Subcutaneous abdominal adipose tissue (tissue), 5 donors: ENCODE measurements at regions not wholly inside any gene's neighbourhood (a gene's known extent, or its start where the extent isn't known, plus 50 kb on each side); places are given as distances from the start of the nearest gene placed in this dataset.

ENCODE experiments used
- H3K27ac ChIP-seq: one replicate; pipeline ENCODE4 v1.7.0; 2013; ENCODE audit warnings: low read depth, mild to moderate bottlenecking, inconsistent platforms, low read length, moderate library complexity
- H3K27me3 ChIP-seq, 5 donors: one replicate each; pipeline ENCODE4 v1.7.0; 2013; ENCODE audit warnings: low read length in 5 of 5, inconsistent platforms in 1 of 5; ENCODE audit not compliant: control insufficient read depth in 5 of 5, insufficient read depth in 4 of 5
- H3K36me3 ChIP-seq, 5 donors: one replicate each; pipeline ENCODE4 v1.7.0; 2013; ENCODE audit warnings: low read length in 5 of 5; ENCODE audit not compliant: control insufficient read depth in 5 of 5, insufficient read depth in 5 of 5
- H3K4me1 ChIP-seq, 5 donors: one replicate each; pipeline ENCODE4 v1.7.0; 2013; ENCODE audit warnings: low read length in 5 of 5, mild to moderate bottlenecking in 3 of 5, moderate library complexity in 1 of 5; ENCODE audit not compliant: control insufficient read depth in 5 of 5, insufficient read depth in 5 of 5
- H3K4me3 ChIP-seq, 5 donors: one replicate each; pipeline ENCODE4 v1.7.0; 2013; ENCODE audit warnings: low read length in 5 of 5, low read depth in 1 of 5
- H3K9ac ChIP-seq, 5 donors: one replicate each; pipeline ENCODE4 v1.7.0; 2013; ENCODE audit warnings: low read length in 5 of 5, mild to moderate bottlenecking in 4 of 5, moderate library complexity in 3 of 5
- H3K9me3 ChIP-seq, 5 donors: one replicate each; pipeline ENCODE4 v1.7.0; 2013; ENCODE audit warnings: low read length in 5 of 5; ENCODE audit not compliant: control insufficient read depth in 5 of 5
- donor health status: healthy.
- donor health status: healthy.
- donor health status: healthy.
- donor health status: healthy.
- donor health status: healthy.

GRCh38 chr5:135229122-135229521 is 169.9 kb downstream of the MACROH2A1 start:
- Histone ChIP-seq H3K27ac (no peak overlapping the region), H3K9me3 (peaks cover 0 to 4% (median 0%) of the 10 kb centered on the region in 5 donors), H3K36me3 (no peaks in the 10 kb centered on the region), H3K4me3 (no peak overlapping the region), H3K9ac (no peak overlapping the region), H3K4me1 (peaks cover 5 to 56% (median 48%) of the 10 kb centered on the region in 5 donors), H3K27me3 (no peaks in the 10 kb centered on the region)

GRCh38 chr5:135228222-135228621 is 170.8 kb downstream of the MACROH2A1 start:
- Histone ChIP-seq H3K27ac (no peak overlapping the region), H3K4me3 (no peak overlapping the region), H3K27me3 (no peaks in the 10 kb centered on the region), H3K9me3 (peaks cover 0 to 4% (median 0%) of the 10 kb centered on the region in 5 donors), H3K4me1 (peaks cover 3 to 48% (median 44%) of the 10 kb centered on the region in 5 donors), H3K9ac (no peak overlapping the region), H3K36me3 (no peaks in the 10 kb centered on the region)

- peaks cover 3 to 45% (median 38%) of the 10 kb centered on the region in 5 donors for H3K4me1 ChIP-seq
- H3K9me3 ChIP-seq: peaks cover 0 to 4% (median 0%) of the 10 kb centered on the region in 5 donors
- H3K27me3 ChIP-seq: no peaks in the 10 kb centered on the region
- no peaks in the 10 kb centered on the region for H3K36me3 ChIP-seq
- no peak overlapping the region for H3K4me3 ChIP-seq
- no peak overlapping the region for H3K27ac ChIP-seq
- no peak overlapping the region for H3K9ac ChIP-seq
These were observed 171.7 kb downstream of the MACROH2A1 start for GRCh38 chr5:135227064-135228022.

GRCh38 chr5:135225856-135226560 is 173.0 kb downstream of the MACROH2A1 start:
- Histone ChIP-seq H3K27me3 (no peaks in the 10 kb centered on the region), H3K36me3 (no peaks in the 10 kb centered on the region), H3K27ac (peak overlapping the region; percentile 14), H3K9ac (no peak overlapping the region), H3K4me3 (no peak overlapping the region), H3K4me1 (peaks cover 3 to 46% (median 37%) of the 10 kb centered on the region in 5 donors), H3K9me3 (peaks cover 0 to 4% (median 0%) of the 10 kb centered on the region in 5 donors)

- Histone ChIP-seq H3K4me3 (no peak overlapping the region), H3K36me3 (no peaks in the 10 kb centered on the region), H3K9me3 (no peaks in the 10 kb centered on the region), H3K27ac (no peak overlapping the region), H3K4me1 (peaks cover 10 to 31% (median 19%) of the 10 kb centered on the region in 5 donors), H3K27me3 (no peaks in the 10 kb centered on the region), H3K9ac (no peak overlapping the region)
These were observed 175.0 kb downstream of the MACROH2A1 start for GRCh38 chr5:135223891-135224625.

- no peak overlapping the region for H3K4me3 ChIP-seq
- H3K27ac ChIP-seq: no peak overlapping the region
- no peaks in the 10 kb centered on the region for H3K27me3 ChIP-seq
- H3K9me3 ChIP-seq: no peaks in the 10 kb centered on the region
- no peaks in the 10 kb centered on the region for H3K36me3 ChIP-seq
- H3K9ac ChIP-seq: no peak overlapping the region
- H3K4me1 ChIP-seq: peaks cover 10 to 30% (median 19%) of the 10 kb centered on the region in 5 donors
These were observed 175.6 kb downstream of the MACROH2A1 start for GRCh38 chr5:135223404-135223803.

GRCh38 chr5:135222771-135223170 is 176.3 kb downstream of the MACROH2A1 start:
- no peaks in the 10 kb centered on the region for H3K9me3 ChIP-seq
- H3K4me3 ChIP-seq: no peak overlapping the region
- no peaks in the 10 kb centered on the region for H3K36me3 ChIP-seq
- H3K4me1 ChIP-seq: peaks cover 10 to 30% (median 19%) of the 10 kb centered on the region in 5 donors
- H3K27ac ChIP-seq: no peak overlapping the region
- no peak overlapping the region for H3K9ac ChIP-seq
- H3K27me3 ChIP-seq: no peaks in the 10 kb centered on the region

- no peak overlapping the region for H3K27ac ChIP-seq
- H3K27me3 ChIP-seq: no peaks in the 10 kb centered on the region
- no peak overlapping the region for H3K4me3 ChIP-seq
- no peak overlapping the region for H3K9ac ChIP-seq
- H3K9me3 ChIP-seq: no peaks in the 10 kb centered on the region
- H3K4me1 ChIP-seq: peaks cover 10 to 30% (median 19%) of the 10 kb centered on the region in 5 donors
- no peaks in the 10 kb centered on the region for H3K36me3 ChIP-seq
These were observed 176.8 kb downstream of the MACROH2A1 start for GRCh38 chr5:135222171-135222681.

GRCh38 chr5:135221696-135222095 is 177.3 kb downstream of the MACROH2A1 start:
- H3K4me1 ChIP-seq: peaks cover 10 to 28% (median 19%) of the 10 kb centered on the region in 5 donors
- H3K9ac ChIP-seq: no peak overlapping the region
- no peaks in the 10 kb centered on the region for H3K36me3 ChIP-seq
- H3K27me3 ChIP-seq: no peaks in the 10 kb centered on the region
- no peak overlapping the region for H3K4me3 ChIP-seq
- no peaks in the 10 kb centered on the region for H3K9me3 ChIP-seq
- no peak overlapping the region for H3K27ac ChIP-seq
